ENCODE measurements at regions not wholly inside any gene's neighbourhood (a gene's known extent, or its start where the extent isn't known, plus 50 kb on each side); places are given as distances from the start of the nearest gene placed in this dataset.

DNA sequence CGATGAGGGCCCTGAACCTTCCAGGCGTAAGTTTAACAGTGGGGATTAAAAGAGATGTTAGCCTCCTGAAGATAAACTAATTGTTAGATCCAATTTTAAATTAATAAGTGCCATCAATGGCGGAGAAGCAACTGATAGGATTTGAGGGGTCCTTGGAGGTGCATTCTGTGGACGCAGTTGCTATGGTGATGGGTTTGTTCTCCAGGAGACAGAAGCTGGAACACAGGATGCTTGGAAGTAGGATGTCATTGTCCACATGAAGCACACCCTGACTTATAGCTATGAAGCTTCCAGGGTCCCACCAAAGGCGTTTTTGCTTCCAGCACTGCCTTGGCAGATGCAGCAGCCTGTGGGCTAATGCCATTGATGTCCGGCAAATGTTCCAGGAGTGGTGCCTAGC, 331.0 kb upstream of the IL12A start:
- TF ChIP-seq CTCF (conservative IDR thresholded peaks at IDR 0.05; ENCODE audit: low read depth, low read length), result no peak
- H3K4me3 ChIP-seq (ENCODE audit: low read depth, low read length), result no peak overlapping the region
- no peak for DNase-seq (ENCODE audit: low read depth)

DNA sequence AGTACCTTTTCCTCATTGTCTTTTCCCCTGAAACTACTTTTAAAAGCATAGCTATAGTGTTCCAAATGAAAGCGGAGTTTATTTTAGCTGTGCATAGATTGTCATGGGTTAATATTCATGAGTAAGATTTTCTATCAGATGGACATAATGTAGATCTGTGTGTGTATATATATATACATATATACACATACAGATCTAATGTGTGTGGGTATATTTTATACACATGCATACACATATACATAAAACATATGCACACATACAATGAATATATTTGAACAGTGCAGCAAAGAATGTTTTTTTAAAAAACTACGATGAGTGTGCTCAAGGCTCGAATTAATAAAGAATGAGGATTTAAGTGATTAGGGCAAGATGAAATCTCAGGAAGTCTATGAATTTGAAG, 328.3 kb upstream of the IL12A start:
- no peak overlapping the region for H3K4me3 ChIP-seq (ENCODE audit: low read depth, low read length)
- no peak for TF ChIP-seq CTCF (conservative IDR thresholded peaks at IDR 0.05; ENCODE audit: low read depth, low read length)
- no peak for DNase-seq (ENCODE audit: low read depth)

DNA sequence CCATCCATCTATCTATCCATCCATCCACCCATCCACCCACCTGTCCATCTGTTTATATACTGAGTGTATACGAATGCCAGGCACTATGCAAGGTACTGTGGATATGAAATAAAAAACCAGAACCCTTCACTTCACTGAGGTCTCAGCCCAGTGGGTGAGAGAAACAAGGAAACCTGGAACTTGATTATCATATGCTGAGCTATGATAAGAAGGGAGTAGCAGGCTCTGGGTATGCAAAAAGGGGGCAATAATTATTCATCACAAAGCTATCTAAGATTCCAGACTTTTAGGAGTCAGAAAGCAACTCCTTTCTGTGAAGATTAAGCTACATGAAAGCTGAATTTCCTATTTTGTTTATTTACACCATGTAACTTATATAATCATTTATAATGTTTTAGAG, 327.7 kb upstream of the IL12A start:
- DNase-seq (ENCODE audit: low read depth), result no peak
- H3K4me3 ChIP-seq (ENCODE audit: low read depth, low read length), result no peak overlapping the region
- TF ChIP-seq CTCF (conservative IDR thresholded peaks at IDR 0.05; ENCODE audit: low read depth, low read length), result no peak

GRCh38 chr3:159662549-159662948, 326.1 kb upstream of the IL12A start:
- DNase-seq (ENCODE audit: low read depth), result no peak
- H3K4me3 ChIP-seq (ENCODE audit: low read depth, low read length), result no peak overlapping the region
- TF ChIP-seq CTCF (conservative IDR thresholded peaks at IDR 0.05; ENCODE audit: low read depth, low read length), result no peak

DNA sequence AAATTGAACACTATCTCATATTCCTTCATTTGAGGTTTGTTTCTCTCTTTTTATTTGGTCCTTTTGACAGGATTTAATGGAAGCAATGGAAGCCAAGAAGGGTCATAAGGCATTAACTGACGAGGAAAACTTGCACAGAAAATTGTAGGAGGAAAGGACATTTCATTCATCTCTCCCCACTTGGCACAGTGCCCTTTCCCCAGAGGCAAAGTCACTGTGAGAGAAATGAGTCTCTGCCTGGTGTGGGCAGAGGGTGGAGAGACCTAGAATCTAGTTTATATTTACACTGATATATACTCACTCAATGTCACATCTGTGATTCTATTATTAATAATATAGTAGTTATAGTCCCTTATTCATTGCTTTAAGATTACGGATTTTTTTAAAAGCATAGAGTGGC, 324.6 kb upstream of the IL12A start:
- H3K4me3 ChIP-seq (ENCODE audit: low read depth, low read length), result no peak overlapping the region
- no peak for DNase-seq (ENCODE audit: low read depth)
- TF ChIP-seq CTCF (conservative IDR thresholded peaks at IDR 0.05; ENCODE audit: low read depth, low read length), result no peak

- DNase-seq (ENCODE audit: low read depth), result no peak
- H3K4me3 ChIP-seq (ENCODE audit: low read depth, low read length), result no peak overlapping the region
- no peak for TF ChIP-seq CTCF (conservative IDR thresholded peaks at IDR 0.05; ENCODE audit: low read depth, low read length)
Observed at GRCh38 chr3:159664653-159665052, 324.0 kb upstream of the IL12A start.

- no peak overlapping the region for H3K4me3 ChIP-seq (ENCODE audit: low read depth, low read length)
- no peak for DNase-seq (ENCODE audit: low read depth)
- TF ChIP-seq CTCF (conservative IDR thresholded peaks at IDR 0.05; ENCODE audit: low read depth, low read length), result no peak
Observed at GRCh38 chr3:159667261-159667660, 321.4 kb upstream of the IL12A start.
